ENCODE measurements at regions not wholly inside any gene's neighbourhood (a gene's known extent, or its start where the extent isn't known, plus 50 kb on each side); places are given as distances from the start of the nearest gene placed in this dataset.
"Not testable (repeated sequence)": the region's sequence is repeated elsewhere in the genome, so short reads cannot be mapped to it uniquely, and the experiment has no call there.

- H3K36me3 ChIP-seq (ENCODE audit: control insufficient read depth in 5 of 5, insufficient read depth in 5 of 5, low read length in 5 of 5) = no peaks in the 10 kb centered on the region
- no peaks in the 10 kb centered on the region for H3K4me1 ChIP-seq (ENCODE audit: control insufficient read depth in 5 of 5, insufficient read depth in 5 of 5, low read length in 5 of 5)
- no peak overlapping the region for H3K27ac ChIP-seq (ENCODE audit: low read depth, low read length)
- no peaks in the 10 kb centered on the region for H3K9me3 ChIP-seq (ENCODE audit: control insufficient read depth in 5 of 5, low read length in 5 of 5)
- H3K27me3 ChIP-seq (ENCODE audit: control insufficient read depth in 5 of 5, insufficient read depth in 4 of 5, low read length in 5 of 5) = peaks cover 4 to 19% (median 13%) of the 10 kb centered on the region in 5 donors
- H3K4me3 ChIP-seq (ENCODE audit: low read depth in 1 of 5, low read length in 5 of 5) = no peak overlapping the region
- no peak overlapping the region for H3K9ac ChIP-seq (ENCODE audit: low read length in 5 of 5)
Measured at GRCh38 chr10:131555406-131555805, 243.9 kb upstream of the TCERG1L start.

- no peak overlapping the region for H3K27ac ChIP-seq (ENCODE audit: low read depth, low read length)
- no peaks in the 10 kb centered on the region for H3K36me3 ChIP-seq (ENCODE audit: control insufficient read depth in 5 of 5, insufficient read depth in 5 of 5, low read length in 5 of 5)
- H3K9ac ChIP-seq (ENCODE audit: low read length in 5 of 5) = no peak overlapping the region
- H3K27me3 ChIP-seq (ENCODE audit: control insufficient read depth in 5 of 5, insufficient read depth in 4 of 5, low read length in 5 of 5) = peaks cover 4 to 22% (median 15%) of the 10 kb centered on the region in 5 donors
- no peaks in the 10 kb centered on the region for H3K4me1 ChIP-seq (ENCODE audit: control insufficient read depth in 5 of 5, insufficient read depth in 5 of 5, low read length in 5 of 5)
- H3K4me3 ChIP-seq (ENCODE audit: low read depth in 1 of 5, low read length in 5 of 5) = no peak overlapping the region
- no peaks in the 10 kb centered on the region for H3K9me3 ChIP-seq (ENCODE audit: control insufficient read depth in 5 of 5, low read length in 5 of 5)
Measured at GRCh38 chr10:131556061-131556896, 244.8 kb upstream of the TCERG1L start.

GRCh38 chr10:131556897-131557495 lies 245.5 kb upstream of the TCERG1L start:
- Histone ChIP-seq H3K9me3 (ENCODE audit: control insufficient read depth in 5 of 5, low read length in 5 of 5) (no peaks in the 10 kb centered on the region), H3K36me3 (ENCODE audit: control insufficient read depth in 5 of 5, insufficient read depth in 5 of 5, low read length in 5 of 5) (no peaks in the 10 kb centered on the region), H3K9ac (ENCODE audit: low read length in 5 of 5) (no peak overlapping the region), H3K27me3 (ENCODE audit: control insufficient read depth in 5 of 5, insufficient read depth in 4 of 5, low read length in 5 of 5) (peaks cover 4 to 26% (median 15%) of the 10 kb centered on the region in 5 donors), H3K27ac (ENCODE audit: low read depth, low read length) (no peak overlapping the region), H3K4me1 (ENCODE audit: control insufficient read depth in 5 of 5, insufficient read depth in 5 of 5, low read length in 5 of 5) (no peaks in the 10 kb centered on the region), H3K4me3 (ENCODE audit: low read depth in 1 of 5, low read length in 5 of 5) (no peak overlapping the region)

GRCh38 chr10:131557956-131558355 lies 246.4 kb upstream of the TCERG1L start:
- H3K9ac ChIP-seq (ENCODE audit: low read length in 5 of 5); H3K36me3 ChIP-seq (ENCODE audit: control insufficient read depth in 5 of 5, insufficient read depth in 5 of 5, low read length in 5 of 5); H3K4me3 ChIP-seq (ENCODE audit: low read depth in 1 of 5, low read length in 5 of 5); H3K27ac ChIP-seq (ENCODE audit: low read depth, low read length); H3K9me3 ChIP-seq (ENCODE audit: control insufficient read depth in 5 of 5, low read length in 5 of 5); H3K4me1 ChIP-seq (ENCODE audit: control insufficient read depth in 5 of 5, insufficient read depth in 5 of 5, low read length in 5 of 5): not testable (repeated sequence)
- H3K27me3 ChIP-seq (ENCODE audit: control insufficient read depth in 5 of 5, insufficient read depth in 4 of 5, low read length in 5 of 5) = peaks cover 4 to 27% (median 18%) of the 10 kb centered on the region in 5 donors

GRCh38 chr10:131559450-131559911 lies 248.0 kb upstream of the TCERG1L start:
- Histone ChIP-seq H3K9me3 (ENCODE audit: control insufficient read depth in 5 of 5, low read length in 5 of 5) (peaks cover 0 to 6% (median 0%) of the 10 kb centered on the region in 5 donors), H3K4me3 (ENCODE audit: low read depth in 1 of 5, low read length in 5 of 5) (no peak overlapping the region), H3K9ac (ENCODE audit: low read length in 5 of 5) (no peak overlapping the region), H3K4me1 (ENCODE audit: control insufficient read depth in 5 of 5, insufficient read depth in 5 of 5, low read length in 5 of 5) (no peaks in the 10 kb centered on the region), H3K27ac (ENCODE audit: low read depth, low read length) (no peak overlapping the region), H3K36me3 (ENCODE audit: control insufficient read depth in 5 of 5, insufficient read depth in 5 of 5, low read length in 5 of 5) (no peaks in the 10 kb centered on the region), H3K27me3 (ENCODE audit: control insufficient read depth in 5 of 5, insufficient read depth in 4 of 5, low read length in 5 of 5) (peaks cover 4 to 23% (median 14%) of the 10 kb centered on the region in 5 donors)

- H3K27ac ChIP-seq (ENCODE audit: low read depth, low read length) = no peak overlapping the region
- H3K9ac ChIP-seq (ENCODE audit: low read length in 5 of 5) = no peak overlapping the region
- H3K36me3 ChIP-seq (ENCODE audit: control insufficient read depth in 5 of 5, insufficient read depth in 5 of 5, low read length in 5 of 5) = no peaks in the 10 kb centered on the region
- H3K9me3 ChIP-seq (ENCODE audit: control insufficient read depth in 5 of 5, low read length in 5 of 5) = peaks cover 0 to 8% (median 2%) of the 10 kb centered on the region in 5 donors
- peaks cover 4 to 23% (median 14%) of the 10 kb centered on the region in 5 donors for H3K27me3 ChIP-seq (ENCODE audit: control insufficient read depth in 5 of 5, insufficient read depth in 4 of 5, low read length in 5 of 5)
- H3K4me1 ChIP-seq (ENCODE audit: control insufficient read depth in 5 of 5, insufficient read depth in 5 of 5, low read length in 5 of 5) = no peaks in the 10 kb centered on the region
- no peak overlapping the region for H3K4me3 ChIP-seq (ENCODE audit: low read depth in 1 of 5, low read length in 5 of 5)
Measured at GRCh38 chr10:131560166-131560565, 248.6 kb upstream of the TCERG1L start.

GRCh38 chr10:131560706-131561355 lies 249.3 kb upstream of the TCERG1L start:
- H3K27me3 ChIP-seq (ENCODE audit: control insufficient read depth in 5 of 5, insufficient read depth in 4 of 5, low read length in 5 of 5) = peaks cover 2 to 22% (median 12%) of the 10 kb centered on the region in 5 donors
- H3K4me1 ChIP-seq (ENCODE audit: control insufficient read depth in 5 of 5, insufficient read depth in 5 of 5, low read length in 5 of 5) = no peaks in the 10 kb centered on the region
- peaks cover 0 to 9% (median 6%) of the 10 kb centered on the region in 5 donors for H3K9me3 ChIP-seq (ENCODE audit: control insufficient read depth in 5 of 5, low read length in 5 of 5)
- no peak overlapping the region for H3K4me3 ChIP-seq (ENCODE audit: low read depth in 1 of 5, low read length in 5 of 5)
- no peak overlapping the region for H3K9ac ChIP-seq (ENCODE audit: low read length in 5 of 5)
- no peaks in the 10 kb centered on the region for H3K36me3 ChIP-seq (ENCODE audit: control insufficient read depth in 5 of 5, insufficient read depth in 5 of 5, low read length in 5 of 5)
- H3K27ac ChIP-seq (ENCODE audit: low read depth, low read length) = no peak overlapping the region

- Histone ChIP-seq H3K4me3 (ENCODE audit: low read depth in 1 of 5, low read length in 5 of 5) (no peak overlapping the region), H3K9me3 (ENCODE audit: control insufficient read depth in 5 of 5, low read length in 5 of 5) (peaks cover 0 to 9% (median 6%) of the 10 kb centered on the region in 5 donors), H3K4me1 (ENCODE audit: control insufficient read depth in 5 of 5, insufficient read depth in 5 of 5, low read length in 5 of 5) (no peaks in the 10 kb centered on the region), H3K27me3 (ENCODE audit: control insufficient read depth in 5 of 5, insufficient read depth in 4 of 5, low read length in 5 of 5) (peaks cover 0 to 14% (median 7%) of the 10 kb centered on the region in 5 donors), H3K9ac (ENCODE audit: low read length in 5 of 5) (no peak overlapping the region), H3K27ac (ENCODE audit: low read depth, low read length) (no peak overlapping the region), H3K36me3 (ENCODE audit: control insufficient read depth in 5 of 5, insufficient read depth in 5 of 5, low read length in 5 of 5) (no peaks in the 10 kb centered on the region)
Measured at GRCh38 chr10:131561897-131562296, 250.4 kb upstream of the TCERG1L start.

- Histone ChIP-seq H3K9ac (ENCODE audit: low read length in 5 of 5) (no peak overlapping the region), H3K36me3 (ENCODE audit: control insufficient read depth in 5 of 5, insufficient read depth in 5 of 5, low read length in 5 of 5) (no peaks in the 10 kb centered on the region)
Measured at GRCh38 chr10:131563411-131563810, 251.9 kb upstream of the TCERG1L start.

More at GRCh38 chr10:131563411-131563810, 251.9 kb upstream of the TCERG1L start:
- peaks cover 0 to 18% (median 7%) of the 10 kb centered on the region in 5 donors for H3K27me3 ChIP-seq (ENCODE audit: control insufficient read depth in 5 of 5, insufficient read depth in 4 of 5, low read length in 5 of 5)
- no peak overlapping the region for H3K4me3 ChIP-seq (ENCODE audit: low read depth in 1 of 5, low read length in 5 of 5)
- peaks cover 0 to 13% (median 8%) of the 10 kb centered on the region in 5 donors for H3K9me3 ChIP-seq (ENCODE audit: control insufficient read depth in 5 of 5, low read length in 5 of 5)
- no peak overlapping the region for H3K27ac ChIP-seq (ENCODE audit: low read depth, low read length)
- no peaks in the 10 kb centered on the region for H3K4me1 ChIP-seq (ENCODE audit: control insufficient read depth in 5 of 5, insufficient read depth in 5 of 5, low read length in 5 of 5)
